GM18517 (cell line): ENCODE measurements at regions not wholly inside any gene's neighbourhood (a gene's known extent, or its start where the extent isn't known, plus 50 kb on each side); places are given as distances from the start of the nearest gene placed in this dataset.

ENCODE experiments used
- ATAC-seq: cut with Tn5 transposase; IDR thresholded peaks from one replicate; pipeline ENCODE4 v1.9.1; 2021; ENCODE audit warnings: mild to moderate bottlenecking, moderate library complexity; ENCODE audit not compliant: unreplicated experiment

DNA sequence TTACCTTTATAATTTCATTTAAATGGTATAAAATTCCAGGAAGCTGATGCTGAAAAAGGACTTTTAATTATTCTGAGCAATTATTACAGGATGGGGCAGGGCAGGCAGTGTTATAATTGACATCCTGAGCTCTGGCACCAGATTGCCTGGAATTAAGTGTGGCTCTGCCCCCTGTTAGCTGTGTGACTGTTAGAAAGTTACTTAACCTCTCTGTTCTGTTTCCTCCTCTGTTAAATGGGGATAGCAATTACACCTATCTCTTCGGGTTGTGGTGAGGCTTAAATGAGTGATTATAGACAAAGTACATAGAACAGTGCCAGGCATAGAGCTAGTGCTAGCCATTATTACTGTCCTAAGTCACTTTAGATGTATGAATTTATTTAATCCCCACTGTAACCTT lies 327.3 kb downstream of the SMAD2 start:
- no peak for ATAC-seq

DNA sequence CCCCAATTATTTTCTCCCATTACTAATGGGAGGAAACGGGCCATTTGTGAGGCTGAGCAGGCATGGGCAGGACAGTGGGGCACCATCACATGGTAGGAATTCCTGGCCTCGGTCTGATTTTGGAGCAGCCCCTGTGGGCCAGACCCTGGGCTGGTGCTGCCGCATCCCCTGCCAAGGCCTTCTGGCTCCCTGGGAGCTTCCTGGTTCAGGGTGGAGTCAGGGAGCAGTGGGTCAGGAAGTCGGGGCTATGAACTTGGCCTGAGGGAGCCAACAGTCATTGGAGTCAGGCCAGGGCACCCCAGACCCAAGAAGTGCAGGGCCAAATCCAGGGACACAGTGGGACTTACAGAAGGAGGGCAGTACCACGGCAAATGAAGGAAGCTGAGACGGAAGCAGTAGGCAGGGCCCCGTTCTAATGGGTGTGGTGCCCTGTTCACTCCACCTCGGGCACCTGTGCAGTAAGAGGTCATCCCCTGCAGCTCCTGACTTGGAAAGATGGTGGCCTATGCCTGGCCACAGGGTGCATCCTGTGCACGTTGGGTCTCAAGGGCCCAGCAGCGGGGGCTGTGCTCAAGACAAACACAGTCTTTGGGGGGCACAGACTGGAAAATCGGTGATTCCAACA lies 328.1 kb downstream of the SMAD2 start:
- ATAC-seq = no peak

DNA sequence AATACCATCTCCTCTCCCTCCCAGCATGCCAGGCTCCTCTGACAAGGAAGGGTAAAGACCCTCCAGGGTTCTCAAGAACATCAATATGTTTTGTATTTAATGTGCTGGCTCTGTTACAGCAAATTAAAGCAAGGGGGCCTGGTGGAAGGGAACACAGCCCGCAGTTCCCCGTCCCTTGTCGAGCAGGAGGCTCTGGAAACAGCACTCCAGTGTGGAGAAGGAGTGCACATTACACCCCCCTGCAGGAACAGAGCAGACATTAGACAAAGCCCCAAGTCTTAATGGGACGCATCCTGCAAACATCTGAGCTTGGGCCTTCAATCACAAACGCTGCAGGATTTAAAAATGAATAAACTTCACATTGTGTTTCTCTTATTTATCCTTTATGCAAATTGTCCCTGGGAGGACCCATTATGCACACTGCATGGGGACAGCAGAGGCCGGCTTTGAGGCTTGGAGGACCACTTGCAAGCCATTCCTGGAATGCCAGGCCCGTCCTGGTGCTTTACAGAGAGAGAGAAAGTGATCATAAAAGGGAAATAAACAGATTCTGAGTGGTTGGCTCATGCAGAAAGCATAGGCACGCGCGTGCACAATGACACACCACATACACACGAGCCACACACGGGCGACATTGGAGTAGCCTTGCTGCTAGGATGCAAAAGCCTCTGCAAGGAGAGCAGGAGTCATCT lies 328.7 kb downstream of the SMAD2 start:
- no peak for ATAC-seq

DNA sequence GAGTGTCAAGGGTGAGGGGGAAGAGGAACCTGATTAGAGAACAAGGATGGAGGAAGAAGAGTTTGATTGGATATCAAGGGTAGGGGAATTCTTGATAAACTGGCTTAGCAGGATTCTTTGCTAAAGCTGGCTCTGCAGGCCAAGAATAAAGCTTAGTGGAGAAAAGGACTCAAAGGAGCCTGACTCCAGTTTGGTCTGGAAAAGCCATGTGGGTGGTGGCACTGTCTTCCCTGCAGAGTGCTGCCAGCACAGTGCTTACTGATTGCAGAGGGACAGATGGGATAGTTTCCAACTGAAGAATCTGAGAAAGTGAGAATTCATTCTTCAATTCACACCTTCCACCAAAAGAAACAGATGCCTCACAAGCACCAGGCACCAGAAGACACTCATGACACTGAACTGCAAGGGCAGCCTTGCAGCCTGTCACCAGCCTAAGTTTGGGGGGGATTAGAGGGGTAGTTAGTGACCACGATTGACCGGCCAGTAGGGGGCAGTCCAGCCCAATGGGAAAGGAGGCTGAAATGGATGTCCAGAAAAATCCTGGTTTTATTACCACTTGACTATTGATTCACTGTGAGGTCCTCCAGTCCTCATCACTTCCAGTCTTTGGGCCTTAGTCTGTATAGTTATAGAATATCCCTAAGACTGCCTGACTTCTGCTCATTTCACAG lies 334.5 kb downstream of the SMAD2 start:
- ATAC-seq = no peak

DNA sequence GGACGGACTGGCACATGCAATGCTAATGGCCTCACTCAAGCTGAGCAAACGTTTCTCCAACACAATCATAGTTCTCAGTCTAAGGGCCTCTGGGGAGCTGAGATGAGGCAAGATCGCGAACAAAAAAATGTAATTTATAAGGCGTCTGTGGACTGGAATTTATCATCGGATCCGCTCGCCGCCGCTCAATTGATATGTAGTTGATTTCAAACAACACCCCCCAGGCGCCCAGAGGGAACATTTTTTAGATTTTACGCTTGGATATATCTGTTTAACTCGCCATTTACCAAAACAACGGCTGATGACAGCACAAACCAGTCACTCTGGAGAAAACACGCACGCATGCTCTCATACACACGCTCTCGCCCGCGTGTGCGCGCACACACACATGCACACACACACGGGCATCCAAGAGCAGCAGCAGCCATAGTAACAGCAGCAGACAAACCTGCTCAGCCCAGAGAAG lies 335.8 kb downstream of the SMAD2 start:
- ATAC-seq = no peak

DNA sequence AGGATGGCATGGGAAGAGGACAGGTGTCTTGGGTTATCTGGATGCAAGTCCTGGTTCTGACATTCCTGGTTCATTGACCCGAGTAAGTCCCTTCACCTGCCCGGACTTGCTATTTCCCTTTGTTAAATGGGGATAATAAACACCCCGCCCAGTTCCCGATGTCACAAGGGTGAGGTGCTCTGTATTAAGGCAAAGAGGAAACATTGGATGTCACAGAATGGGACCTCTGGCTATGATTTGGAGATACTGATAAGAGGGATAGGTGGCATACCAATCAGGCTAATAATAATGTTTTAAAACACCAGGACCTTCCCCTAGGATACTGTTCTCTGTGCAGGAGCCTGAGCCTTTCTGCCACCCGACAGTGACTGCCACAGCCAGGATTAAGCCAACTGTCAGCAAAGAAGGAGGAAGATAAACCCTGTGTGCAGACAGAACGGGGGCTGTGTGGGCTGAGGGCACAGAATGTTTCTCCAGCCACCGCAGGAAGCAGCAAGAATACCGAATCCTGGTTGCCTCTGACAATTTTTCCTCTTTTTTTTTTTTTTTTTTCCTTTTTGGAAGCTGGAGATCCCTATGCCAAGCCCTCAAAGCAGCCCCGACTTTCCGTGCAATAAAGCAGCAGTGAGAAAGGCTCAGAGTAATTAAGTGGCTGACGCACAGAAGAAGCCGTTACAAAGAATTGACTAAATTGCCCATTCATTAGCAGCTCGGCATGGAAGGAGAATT lies 336.6 kb downstream of the SMAD2 start:
- ATAC-seq = no peak

DNA sequence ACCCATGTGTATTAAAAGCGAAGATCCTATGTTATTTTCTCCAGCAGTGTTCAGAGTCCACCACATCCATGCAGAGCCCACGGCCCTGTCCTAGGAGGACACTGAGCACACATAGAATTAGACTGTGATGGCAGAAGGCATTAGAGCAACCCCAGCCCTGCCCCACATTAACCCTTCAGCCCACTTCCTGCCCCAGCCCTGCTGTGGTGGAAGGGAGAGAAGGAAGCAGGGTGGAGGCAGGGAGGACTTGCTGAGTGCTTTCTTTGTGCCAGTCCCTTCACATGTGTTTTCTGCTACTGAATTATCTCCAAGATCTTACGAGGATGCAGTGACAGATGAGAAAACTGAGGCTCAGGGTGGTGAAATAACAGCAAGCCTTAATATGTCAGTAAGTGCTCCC lies 339.0 kb downstream of the SMAD2 start:
- ATAC-seq = no peak

DNA sequence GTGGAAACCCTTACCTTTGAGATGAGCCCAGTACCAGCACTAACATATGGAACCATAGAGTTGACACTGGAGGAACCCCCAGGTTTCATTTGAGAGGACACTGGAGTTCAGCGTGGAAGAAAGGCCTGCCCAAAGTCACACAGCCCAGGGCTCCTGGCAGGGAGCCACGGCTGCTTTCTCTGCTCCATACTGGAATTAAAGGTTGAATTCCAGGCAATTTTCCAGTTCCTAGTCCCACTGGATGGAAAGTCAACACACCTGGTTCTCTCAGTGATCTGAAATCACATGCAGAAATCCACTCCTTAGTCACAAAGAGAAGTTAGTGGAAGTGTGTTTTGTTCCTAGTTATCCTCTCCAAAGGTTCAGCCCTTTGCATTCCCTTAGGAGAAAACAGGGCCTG lies 336.1 kb upstream of the SKOR2 start:
- no peak for ATAC-seq

DNA sequence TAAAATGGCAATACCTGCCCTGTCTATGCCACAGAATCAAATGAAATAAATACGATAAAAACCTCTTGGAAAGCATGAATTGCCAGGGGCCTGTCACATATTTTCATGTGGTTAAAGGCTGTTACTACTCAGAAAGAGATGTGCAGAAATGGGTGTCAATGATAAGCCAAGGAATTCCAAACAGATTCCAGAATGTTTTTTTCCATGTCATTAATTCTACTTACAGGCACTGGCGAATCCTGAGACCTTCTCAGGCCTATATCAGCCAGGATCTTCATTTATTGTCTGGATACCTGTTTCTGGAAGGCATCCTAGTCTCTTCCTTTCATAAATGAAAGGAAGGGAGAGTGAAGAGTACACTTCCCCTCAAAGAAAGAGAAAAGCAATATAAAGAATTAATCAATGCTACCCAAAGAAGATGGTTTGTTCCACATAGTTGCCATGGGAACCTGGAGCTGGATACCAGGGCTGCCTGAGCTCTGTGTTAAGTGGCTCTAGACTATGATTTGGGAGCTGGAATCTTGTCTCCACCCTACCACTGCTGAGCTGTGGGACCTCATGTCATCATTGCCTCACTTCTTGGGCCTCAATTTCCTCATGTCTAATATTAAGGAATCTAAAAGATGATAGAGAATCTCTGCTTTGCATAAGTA lies 335.1 kb upstream of the SKOR2 start:
- ATAC-seq = no peak

DNA sequence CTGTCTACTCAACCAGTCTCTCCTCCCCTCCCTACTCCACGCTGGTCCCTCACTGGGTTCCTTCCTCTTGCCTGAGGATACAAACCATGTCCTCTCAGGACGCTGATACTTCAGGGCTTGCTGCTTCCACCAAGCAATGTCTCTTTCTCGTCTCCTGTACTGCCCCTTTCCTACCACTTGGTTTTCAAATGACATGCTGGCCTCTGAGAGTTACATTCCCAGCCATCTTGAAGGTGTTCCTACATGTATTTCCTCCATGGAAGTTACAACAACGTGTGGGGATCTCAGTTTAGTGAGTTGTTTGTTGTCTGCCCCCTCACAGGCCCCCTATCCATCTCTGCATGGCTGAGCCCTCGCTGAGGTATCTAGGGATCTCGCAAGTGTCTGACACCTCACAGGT lies 334.5 kb upstream of the SKOR2 start:
- ATAC-seq = no peak

DNA sequence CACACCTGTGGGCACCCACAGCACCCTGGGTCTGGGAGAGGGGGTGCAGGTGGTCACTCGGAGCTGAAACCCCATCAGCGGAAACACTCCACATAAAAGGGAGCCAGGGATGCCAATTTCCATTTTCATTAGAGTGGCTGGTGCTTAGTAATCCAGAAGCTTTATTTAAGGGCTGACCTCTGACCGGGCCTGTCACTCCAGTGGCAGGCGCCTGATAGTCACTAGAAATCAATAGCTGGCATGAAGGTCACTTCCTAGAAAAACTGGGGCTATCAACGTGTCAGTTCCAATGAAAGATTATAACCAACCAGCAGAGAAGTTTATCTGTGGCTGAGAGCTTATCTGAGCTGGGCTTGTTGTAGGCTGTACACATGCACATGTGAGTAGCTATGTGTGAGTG lies 333.7 kb upstream of the SKOR2 start:
- no peak for ATAC-seq

DNA sequence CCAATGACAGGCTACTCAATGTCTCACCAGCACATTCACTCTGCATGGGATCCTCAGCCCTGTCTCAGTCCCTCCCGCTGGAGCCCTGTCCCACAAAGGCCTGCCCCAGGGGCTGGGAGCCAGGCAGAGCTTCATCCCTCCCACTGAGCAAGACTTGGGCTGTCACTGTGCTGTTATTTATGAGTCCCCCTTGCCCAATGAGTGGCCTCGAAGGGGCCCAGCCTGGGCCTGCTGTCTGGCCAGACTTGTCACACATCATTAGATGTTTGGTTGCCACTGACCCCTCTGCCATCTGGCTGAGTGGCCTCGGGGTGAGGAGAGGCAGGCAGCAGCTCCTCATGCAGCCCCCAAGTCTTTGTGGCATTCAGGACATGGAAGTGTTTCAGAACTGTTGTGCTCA lies 330.6 kb upstream of the SKOR2 start:
- ATAC-seq = no peak

DNA sequence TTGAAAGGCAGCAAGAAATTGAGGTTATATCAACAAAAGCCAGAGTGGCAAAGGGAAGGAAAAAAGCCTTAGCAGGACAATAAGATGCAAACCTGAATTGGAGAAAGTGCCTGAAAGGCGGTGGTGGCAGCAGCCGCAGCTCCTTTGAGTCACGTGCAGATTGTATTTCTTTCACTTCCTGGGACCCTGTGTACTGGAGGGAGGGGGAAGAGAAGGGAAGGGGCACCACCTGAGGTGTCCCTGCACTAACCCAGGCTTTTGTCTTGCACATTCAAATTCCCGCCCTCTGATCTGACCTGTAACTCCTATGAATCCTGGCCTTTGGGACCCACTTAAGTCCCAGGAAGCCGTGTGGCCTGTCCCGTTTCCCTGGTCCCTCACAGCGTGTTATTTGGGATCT lies 326.1 kb upstream of the SKOR2 start:
- ATAC-seq = no peak

DNA sequence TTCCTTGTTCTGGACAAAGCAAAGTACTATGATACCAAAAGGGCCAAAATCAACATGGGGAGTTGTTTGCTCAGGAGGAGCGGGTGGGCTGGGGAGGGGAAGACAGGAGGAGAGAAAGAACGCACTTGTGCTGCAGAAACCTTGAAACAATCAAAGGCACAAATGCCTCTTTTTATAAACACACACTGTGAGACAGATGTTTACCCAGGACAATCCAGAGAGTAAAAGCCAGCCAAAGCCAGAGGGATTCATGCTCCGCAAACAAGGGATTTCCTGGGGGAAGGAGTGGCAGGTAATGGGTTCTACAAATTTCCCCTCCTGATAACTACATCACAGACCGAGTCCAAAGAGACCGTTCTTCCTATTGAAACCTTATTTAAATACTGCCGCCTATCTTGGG lies 323.5 kb upstream of the SKOR2 start:
- no peak for ATAC-seq

DNA sequence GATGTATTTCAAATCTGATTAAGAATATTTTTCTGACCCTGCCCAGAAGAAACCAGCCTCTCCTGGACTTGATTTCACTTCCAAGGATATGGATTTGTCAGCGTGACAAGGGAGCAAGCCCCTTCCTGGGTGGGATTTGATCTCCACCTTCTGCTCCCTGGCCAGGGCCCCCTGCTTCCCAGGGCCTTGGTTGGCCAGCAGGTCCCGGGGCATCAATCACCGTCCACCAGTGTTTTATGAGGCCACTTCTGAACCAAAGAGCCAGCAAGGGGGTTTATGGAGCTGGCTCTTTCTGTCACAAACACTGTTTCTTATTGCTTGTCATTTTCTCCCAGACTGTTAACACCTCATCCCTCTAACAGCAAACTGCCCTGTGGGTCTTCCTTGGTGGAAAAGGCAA lies 320.5 kb upstream of the SKOR2 start:
- ATAC-seq = no peak

DNA sequence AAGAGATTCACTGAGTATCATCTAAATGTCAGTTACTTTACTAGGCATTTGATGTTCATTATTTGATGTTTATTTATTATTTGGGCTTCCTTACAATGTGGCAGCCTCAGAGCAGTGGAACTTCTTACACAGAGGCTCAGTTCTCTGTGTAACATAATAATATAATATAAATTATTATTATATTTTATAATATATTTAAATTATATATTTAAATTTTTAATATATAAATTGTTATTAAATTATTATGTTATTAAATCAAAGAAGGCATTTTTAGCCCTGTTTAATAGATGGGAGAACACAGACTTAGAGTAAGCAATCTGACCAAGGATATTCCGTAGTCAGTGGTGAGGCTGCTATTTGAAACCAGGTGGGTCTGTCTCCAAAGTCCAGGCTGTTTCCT lies 315.3 kb upstream of the SKOR2 start:
- ATAC-seq = no peak

DNA sequence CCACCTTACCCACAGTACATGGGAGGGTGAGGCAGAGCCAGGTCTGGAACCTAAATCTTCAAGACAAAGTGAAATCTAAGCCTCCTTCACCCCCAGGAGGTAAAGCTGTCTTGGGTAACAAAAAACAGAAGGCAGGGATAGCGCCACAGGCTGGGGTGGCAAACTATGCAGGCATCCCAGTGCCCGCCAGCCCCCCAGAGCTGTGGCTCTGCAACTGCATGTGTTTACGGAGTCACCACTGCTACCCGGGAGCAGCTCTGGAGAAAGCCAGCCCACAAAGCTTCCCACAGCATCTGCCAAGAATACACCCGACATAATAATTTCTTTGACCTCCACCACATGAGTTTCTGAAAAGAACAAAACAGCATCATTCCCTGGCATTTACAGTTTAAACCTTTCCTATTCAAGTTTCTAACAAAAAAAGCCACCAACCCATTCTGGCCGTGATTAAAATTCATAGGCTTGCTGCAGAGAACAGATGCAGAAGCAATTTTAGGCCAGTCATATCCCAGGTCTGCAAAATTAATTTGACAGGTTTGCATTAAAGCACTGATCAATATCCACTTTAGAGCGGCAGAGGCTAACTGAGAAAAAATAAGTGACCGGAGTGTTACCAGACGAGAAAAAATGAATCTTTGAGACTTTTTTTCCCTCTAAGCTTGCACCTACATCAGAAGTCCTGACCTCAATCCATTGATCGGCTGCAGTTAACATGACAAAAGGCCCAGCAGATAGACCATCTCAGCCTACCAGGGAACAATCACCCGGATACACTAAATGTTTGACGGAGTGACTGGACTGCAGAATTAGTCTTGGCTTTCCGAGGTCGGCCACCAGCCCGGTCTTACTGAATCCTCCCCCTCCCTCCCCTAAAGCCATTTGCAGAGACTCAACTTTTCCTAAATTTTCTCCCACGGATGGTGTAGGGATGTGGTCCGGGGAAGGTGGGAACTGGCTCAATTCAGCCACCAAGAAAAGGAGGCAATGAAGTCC lies 309.6 kb upstream of the SKOR2 start:
- no peak for ATAC-seq

DNA sequence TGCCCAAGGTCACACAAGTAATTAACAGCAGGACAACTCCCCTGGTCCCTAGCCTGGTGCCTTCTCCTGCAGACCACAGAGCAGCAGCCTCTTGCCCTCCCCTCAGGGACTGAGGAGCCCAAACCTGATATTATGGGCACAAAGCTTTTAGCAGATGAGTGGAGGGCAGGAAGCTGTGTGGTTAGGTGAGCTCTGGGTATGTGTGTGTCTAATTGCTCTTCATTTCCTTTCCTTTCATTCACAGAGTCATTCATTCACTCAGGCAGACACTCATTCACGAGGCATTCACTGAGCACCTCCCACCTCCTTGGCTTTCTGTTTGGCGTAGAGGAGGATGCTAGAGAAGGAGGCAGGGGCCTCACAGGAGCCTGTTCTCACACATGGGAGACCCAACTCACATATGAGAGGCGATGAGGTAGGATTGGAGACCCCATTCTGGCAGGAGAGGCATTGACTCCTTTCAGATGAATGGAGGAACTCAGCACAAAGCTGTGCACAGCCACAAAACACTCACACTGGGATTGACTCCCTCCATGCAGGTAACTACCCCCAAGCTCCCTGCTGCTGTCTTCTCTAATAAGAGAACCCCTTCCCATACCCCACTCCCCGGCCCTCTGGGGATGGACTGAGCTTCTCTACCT lies 306.8 kb upstream of the SKOR2 start:
- ATAC-seq = peak; percentile 64

DNA sequence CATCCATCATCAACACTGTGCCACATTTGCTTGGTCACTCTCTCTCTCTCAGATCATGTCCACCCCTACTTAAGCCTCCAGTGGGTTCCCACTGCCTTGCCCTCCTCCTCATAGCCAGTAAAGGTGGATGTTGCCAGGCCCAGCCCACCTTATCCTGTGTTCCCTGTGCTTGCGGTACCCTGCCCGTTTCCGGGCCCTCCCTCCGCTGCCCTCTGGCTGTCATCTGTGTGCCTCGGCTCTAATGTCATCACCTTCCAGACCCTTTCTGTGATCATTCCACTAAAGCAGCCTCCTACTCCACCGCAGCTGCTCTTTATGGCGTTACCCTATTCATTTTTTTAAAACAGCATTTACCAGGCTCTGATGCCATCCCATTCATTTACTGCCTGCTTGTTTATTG lies 305.7 kb upstream of the SKOR2 start:
- no peak for ATAC-seq

DNA sequence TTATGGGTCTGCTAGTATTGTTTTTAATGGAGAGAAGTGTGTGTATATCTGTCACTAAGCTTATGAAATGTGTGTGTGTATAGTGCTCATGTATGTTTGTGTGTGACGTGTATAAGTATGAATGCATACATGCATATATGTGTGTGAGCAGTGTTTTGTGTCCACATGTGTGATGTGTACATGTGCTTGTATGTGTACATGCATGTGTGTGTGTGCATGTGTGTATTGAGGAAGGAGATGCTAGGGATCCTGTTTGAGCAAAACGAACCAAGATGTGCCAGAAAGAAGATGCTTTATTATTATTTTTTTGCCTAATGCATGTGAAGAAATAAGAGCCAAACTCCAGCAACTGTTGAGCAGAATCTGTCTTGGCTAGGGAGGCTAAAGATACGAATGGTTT lies 301.3 kb upstream of the SKOR2 start:
- no peak for ATAC-seq
